ENCODE measurements at regions not wholly inside any gene's neighbourhood (a gene's known extent, or its start where the extent isn't known, plus 50 kb on each side); places are given as distances from the start of the nearest gene placed in this dataset.

DNA sequence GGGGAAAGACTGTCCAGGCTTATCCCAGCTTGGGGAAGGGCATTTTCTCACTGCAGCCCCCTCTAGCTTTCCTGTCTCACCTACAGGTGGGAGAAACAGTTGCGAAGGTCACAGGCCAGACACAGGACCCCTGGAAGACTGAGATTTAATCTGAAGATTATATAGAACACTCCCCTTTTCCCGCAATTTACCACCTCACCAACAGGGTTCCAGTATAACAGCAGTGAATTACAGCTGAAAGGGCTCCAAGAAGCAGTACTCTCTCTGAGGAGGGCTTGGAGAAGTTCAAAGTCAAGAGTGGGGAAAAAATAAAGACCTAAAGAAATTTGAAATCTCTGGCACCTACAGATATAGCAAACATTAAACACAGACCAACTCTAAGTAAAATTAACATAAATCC is 111.9 kb downstream of the ANKRD60 start:
- no peaks in the 10 kb centered on the region for H3K9me3 ChIP-seq (ENCODE audit: control insufficient read depth in 2 of 2, insufficient read depth in 1 of 2, low read length in 1 of 2)
- no peaks in the 10 kb centered on the region for H3K4me1 ChIP-seq (ENCODE audit: control insufficient read depth in 2 of 2, insufficient read depth in 2 of 2, low read length in 2 of 2)
- H3K27ac ChIP-seq (ENCODE audit: low read depth in 1 of 2, low read length in 1 of 2) = no peak overlapping the region
- no peak for DNase-seq (ENCODE audit: low read depth in 6 of 9, low spot score in 9 of 9)
- no peak overlapping the region for H3K4me3 ChIP-seq (ENCODE audit: low read length in 2 of 2)
- no peaks in the 10 kb centered on the region for H3K27me3 ChIP-seq (ENCODE audit: control insufficient read depth in 2 of 2, insufficient read depth in 1 of 2, low read length in 1 of 2)
- WGBS = 97% methylated on average over 2 of the region's 2 CpGs
- H3K36me3 ChIP-seq (ENCODE audit: control insufficient read depth in 2 of 2, insufficient read depth in 2 of 2, low read length in 1 of 2) = no peaks in the 10 kb centered on the region

- no peaks in the 10 kb centered on the region for H3K27me3 ChIP-seq (ENCODE audit: control insufficient read depth in 2 of 2, insufficient read depth in 1 of 2, low read length in 1 of 2)
Observed at GRCh38 chr20:58113716-58114115, 114.7 kb downstream of the ANKRD60 start.

GRCh38 chr20:58112017-58112781 is 116.3 kb downstream of the ANKRD60 start:
- H3K36me3 ChIP-seq (ENCODE audit: control insufficient read depth in 2 of 2, insufficient read depth in 2 of 2, low read length in 1 of 2) = no peaks in the 10 kb centered on the region
- H3K27me3 ChIP-seq (ENCODE audit: control insufficient read depth in 2 of 2, insufficient read depth in 1 of 2, low read length in 1 of 2) = no peaks in the 10 kb centered on the region
- no peaks in the 10 kb centered on the region for H3K9me3 ChIP-seq (ENCODE audit: control insufficient read depth in 2 of 2, insufficient read depth in 1 of 2, low read length in 1 of 2)
- 91% methylated on average over 7 of the region's 7 CpGs for WGBS
- DNase-seq (ENCODE audit: low read depth in 6 of 9, low spot score in 9 of 9) = peak in 2 of 9 donors; percentile 2
- no peak overlapping the region for H3K4me3 ChIP-seq (ENCODE audit: low read length in 2 of 2)
- H3K27ac ChIP-seq (ENCODE audit: low read depth in 1 of 2, low read length in 1 of 2) = peak overlapping the region; percentile 29 to 58
- no peaks in the 10 kb centered on the region for H3K4me1 ChIP-seq (ENCODE audit: control insufficient read depth in 2 of 2, insufficient read depth in 2 of 2, low read length in 2 of 2)

More at GRCh38 chr20:58113716-58114115, 114.7 kb downstream of the ANKRD60 start:
- Histone ChIP-seq H3K27ac (ENCODE audit: low read depth in 1 of 2, low read length in 1 of 2) (no peak overlapping the region), H3K4me1 (ENCODE audit: control insufficient read depth in 2 of 2, insufficient read depth in 2 of 2, low read length in 2 of 2) (no peaks in the 10 kb centered on the region), H3K36me3 (ENCODE audit: control insufficient read depth in 2 of 2, insufficient read depth in 2 of 2, low read length in 1 of 2) (no peaks in the 10 kb centered on the region), H3K9me3 (ENCODE audit: control insufficient read depth in 2 of 2, insufficient read depth in 1 of 2, low read length in 1 of 2) (no peaks in the 10 kb centered on the region), H3K4me3 (ENCODE audit: low read length in 2 of 2) (no peak overlapping the region)
- no peak for DNase-seq (ENCODE audit: low read depth in 6 of 9, low spot score in 9 of 9)
- WGBS = 77% methylated on average over 10 of the region's 10 CpGs

DNA sequence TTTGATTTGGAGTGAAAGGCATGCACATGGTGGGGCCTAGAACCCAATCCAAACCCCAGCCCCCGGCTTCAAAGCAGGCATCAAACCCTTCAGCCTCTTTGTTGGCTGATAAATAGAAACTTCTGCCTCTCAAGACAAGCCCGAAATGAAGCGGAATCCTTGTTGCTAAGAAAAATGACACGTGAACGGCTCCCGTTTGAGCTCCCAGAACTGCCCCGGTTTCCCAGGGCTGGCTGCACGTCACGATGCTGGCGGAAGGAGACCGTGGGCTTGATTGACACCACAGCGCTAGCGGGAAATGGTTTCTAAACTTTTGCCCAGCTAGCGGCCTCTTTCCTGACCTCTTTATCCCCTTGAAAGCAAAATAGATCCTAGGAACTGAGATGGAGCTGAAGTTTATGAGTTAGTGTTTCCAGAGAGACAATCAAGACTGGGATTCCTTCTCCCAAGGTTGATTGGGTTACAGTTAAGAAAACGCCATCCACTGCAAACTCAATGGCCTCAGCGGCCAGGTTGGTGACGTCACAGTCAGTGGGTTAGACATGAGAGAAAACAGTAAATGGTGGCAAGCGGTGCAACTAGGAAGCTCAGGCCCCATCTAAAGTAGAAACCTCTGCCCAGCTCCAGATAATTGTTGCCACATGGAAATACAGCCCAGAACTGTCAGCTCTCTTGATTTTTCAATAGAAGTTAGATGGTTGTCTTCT is 117.0 kb downstream of the ANKRD60 start:
- no peaks in the 10 kb centered on the region for H3K9me3 ChIP-seq (ENCODE audit: control insufficient read depth in 2 of 2, insufficient read depth in 1 of 2, low read length in 1 of 2)
- DNase-seq (ENCODE audit: low read depth in 6 of 9, low spot score in 9 of 9) = no peak
- no peak overlapping the region for H3K4me3 ChIP-seq (ENCODE audit: low read length in 2 of 2)
- H3K27me3 ChIP-seq (ENCODE audit: control insufficient read depth in 2 of 2, insufficient read depth in 1 of 2, low read length in 1 of 2) = no peaks in the 10 kb centered on the region
- no peaks in the 10 kb centered on the region for H3K36me3 ChIP-seq (ENCODE audit: control insufficient read depth in 2 of 2, insufficient read depth in 2 of 2, low read length in 1 of 2)
- peak overlapping the region; percentile 32 to 47 for H3K27ac ChIP-seq (ENCODE audit: low read depth in 1 of 2, low read length in 1 of 2)
- H3K4me1 ChIP-seq (ENCODE audit: control insufficient read depth in 2 of 2, insufficient read depth in 2 of 2, low read length in 2 of 2) = no peaks in the 10 kb centered on the region
- 93% methylated on average over 18 of the region's 18 CpGs for WGBS

DNA sequence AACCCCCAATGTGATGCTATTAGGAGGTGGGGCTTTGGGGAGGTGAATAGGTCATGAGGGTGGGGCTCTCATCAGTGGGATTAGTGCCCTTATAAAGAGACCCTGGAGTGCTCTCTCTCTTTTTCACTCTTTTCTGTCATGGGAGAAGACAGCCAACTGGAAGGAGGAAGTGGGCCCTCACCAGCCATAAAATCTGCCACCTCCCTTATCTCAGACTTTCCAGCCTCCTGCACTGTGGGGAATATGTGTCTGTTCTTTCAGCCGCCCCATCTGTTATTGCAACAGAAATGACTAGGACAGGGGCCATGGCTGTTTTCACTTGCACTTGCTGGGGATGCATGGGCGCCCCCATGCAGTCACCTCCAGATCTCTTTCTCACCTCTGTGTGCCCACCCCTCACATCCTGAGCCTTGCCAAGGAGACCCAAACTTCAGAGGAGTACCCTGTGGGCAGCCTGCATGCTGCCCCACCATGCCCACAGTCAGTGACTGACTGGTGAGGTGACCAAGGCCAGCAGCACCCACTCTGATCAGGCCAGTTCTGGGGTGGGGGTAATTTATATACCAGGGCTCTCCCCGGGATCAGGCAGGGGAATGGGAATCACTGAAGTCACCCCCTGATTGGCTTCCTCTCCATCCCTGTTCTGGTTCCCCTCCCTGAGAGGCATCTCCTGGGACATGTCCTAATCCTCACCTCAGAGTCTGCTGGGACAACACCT is 118.4 kb downstream of the ANKRD60 start:
- no peaks in the 10 kb centered on the region for H3K9me3 ChIP-seq (ENCODE audit: control insufficient read depth in 2 of 2, insufficient read depth in 1 of 2, low read length in 1 of 2)
- H3K36me3 ChIP-seq (ENCODE audit: control insufficient read depth in 2 of 2, insufficient read depth in 2 of 2, low read length in 1 of 2) = no peaks in the 10 kb centered on the region
- no peaks in the 10 kb centered on the region for H3K27me3 ChIP-seq (ENCODE audit: control insufficient read depth in 2 of 2, insufficient read depth in 1 of 2, low read length in 1 of 2)
- WGBS = 96% methylated on average over 3 of the region's 3 CpGs
- H3K27ac ChIP-seq (ENCODE audit: low read depth in 1 of 2, low read length in 1 of 2) = no peak overlapping the region
- H3K4me1 ChIP-seq (ENCODE audit: control insufficient read depth in 2 of 2, insufficient read depth in 2 of 2, low read length in 2 of 2) = no peaks in the 10 kb centered on the region
- H3K4me3 ChIP-seq (ENCODE audit: low read length in 2 of 2) = no peak overlapping the region
- DNase-seq (ENCODE audit: low read depth in 6 of 9, low spot score in 9 of 9) = no peak

- Histone ChIP-seq H3K4me3 (ENCODE audit: low read length in 2 of 2) (no peak overlapping the region), H3K9me3 (ENCODE audit: control insufficient read depth in 2 of 2, insufficient read depth in 1 of 2, low read length in 1 of 2) (no peaks in the 10 kb centered on the region), H3K4me1 (ENCODE audit: control insufficient read depth in 2 of 2, insufficient read depth in 2 of 2, low read length in 2 of 2) (no peaks in the 10 kb centered on the region), H3K27ac (ENCODE audit: low read depth in 1 of 2, low read length in 1 of 2) (no peak overlapping the region), H3K36me3 (ENCODE audit: control insufficient read depth in 2 of 2, insufficient read depth in 2 of 2, low read length in 1 of 2) (no peaks in the 10 kb centered on the region), H3K27me3 (ENCODE audit: control insufficient read depth in 2 of 2, insufficient read depth in 1 of 2, low read length in 1 of 2) (no peaks in the 10 kb centered on the region)
- no peak for DNase-seq (ENCODE audit: low read depth in 6 of 9, low spot score in 9 of 9)
- WGBS = 83% methylated on average over 4 of the region's 4 CpGs
Observed at GRCh38 chr20:58109126-58109880, 119.2 kb downstream of the ANKRD60 start.

- Histone ChIP-seq H3K27ac (ENCODE audit: low read depth in 1 of 2, low read length in 1 of 2) (no peak overlapping the region), H3K27me3 (ENCODE audit: control insufficient read depth in 2 of 2, insufficient read depth in 1 of 2, low read length in 1 of 2) (no peaks in the 10 kb centered on the region), H3K9me3 (ENCODE audit: control insufficient read depth in 2 of 2, insufficient read depth in 1 of 2, low read length in 1 of 2) (no peaks in the 10 kb centered on the region), H3K36me3 (ENCODE audit: control insufficient read depth in 2 of 2, insufficient read depth in 2 of 2, low read length in 1 of 2) (no peaks in the 10 kb centered on the region), H3K4me1 (ENCODE audit: control insufficient read depth in 2 of 2, insufficient read depth in 2 of 2, low read length in 2 of 2) (no peaks in the 10 kb centered on the region), H3K4me3 (ENCODE audit: low read length in 2 of 2) (no peak overlapping the region)
- no peak for DNase-seq (ENCODE audit: low read depth in 6 of 9, low spot score in 9 of 9)
- 73% methylated on average over 1 of the region's 1 CpG for WGBS
Observed at GRCh38 chr20:58107533-58107932, 120.9 kb downstream of the ANKRD60 start.

- no peaks in the 10 kb centered on the region for H3K36me3 ChIP-seq (ENCODE audit: control insufficient read depth in 2 of 2, insufficient read depth in 2 of 2, low read length in 1 of 2)
- H3K4me1 ChIP-seq (ENCODE audit: control insufficient read depth in 2 of 2, insufficient read depth in 2 of 2, low read length in 2 of 2) = no peaks in the 10 kb centered on the region
- H3K27ac ChIP-seq (ENCODE audit: low read depth in 1 of 2, low read length in 1 of 2) = no peak overlapping the region
- H3K27me3 ChIP-seq (ENCODE audit: control insufficient read depth in 2 of 2, insufficient read depth in 1 of 2, low read length in 1 of 2) = no peaks in the 10 kb centered on the region
- no peaks in the 10 kb centered on the region for H3K9me3 ChIP-seq (ENCODE audit: control insufficient read depth in 2 of 2, insufficient read depth in 1 of 2, low read length in 1 of 2)
- no peak for DNase-seq (ENCODE audit: low read depth in 6 of 9, low spot score in 9 of 9)
- H3K4me3 ChIP-seq (ENCODE audit: low read length in 2 of 2) = no peak overlapping the region
- 82% methylated on average over 9 of the region's 9 CpGs for WGBS
Observed at GRCh38 chr20:58106143-58106750, 122.2 kb downstream of the ANKRD60 start.

Measured in thymus (tissue), 11 donors.